GM13976 (cell line): ENCODE measurements at regions not wholly inside any gene's neighbourhood (a gene's known extent, or its start where the extent isn't known, plus 50 kb on each side); places are given as distances from the start of the nearest gene placed in this dataset.
A peak's percentile ranks its signal among the peaks of the same experiment; 100 is the strongest.

ENCODE experiments used
- DNase-seq: peaks from one replicate; pipeline ENCODE4 v3.0.0; 2012; ENCODE audit warnings: low spot score
- CTCF ChIP-seq: IDR thresholded peaks from 2 replicates; pipeline ENCODE4 v1.5.1; 2012; ENCODE audit warnings: borderline replicate concordance, mild to moderate bottlenecking; ENCODE audit not compliant: insufficient read depth; ENCODE audit errors: extremely low read depth, missing control alignments, control extremely low read depth
- in situ Hi-C: fragments of 300-500 bp; cut with MboI; formaldehyde crosslinking; loops from one replicate; pipeline ENCODE4 v1.12.0; 2022; ENCODE audit warnings: low sequenced_read_pairs, mixed read lengths, inconsistent platforms; ENCODE audit not compliant: unreplicated experiment

GRCh38 chr12:45535610-45536180 is 193.8 kb upstream of the ARID2 start:
- in situ Hi-C loops, result no loop called here
- no peak for TF ChIP-seq CTCF
- DNase-seq, result no peak

- no peak for DNase-seq
- in situ Hi-C loops, result no loop called here
- no peak for TF ChIP-seq CTCF
Observed at GRCh38 chr12:45536284-45536683, 193.2 kb upstream of the ARID2 start.

DNA sequence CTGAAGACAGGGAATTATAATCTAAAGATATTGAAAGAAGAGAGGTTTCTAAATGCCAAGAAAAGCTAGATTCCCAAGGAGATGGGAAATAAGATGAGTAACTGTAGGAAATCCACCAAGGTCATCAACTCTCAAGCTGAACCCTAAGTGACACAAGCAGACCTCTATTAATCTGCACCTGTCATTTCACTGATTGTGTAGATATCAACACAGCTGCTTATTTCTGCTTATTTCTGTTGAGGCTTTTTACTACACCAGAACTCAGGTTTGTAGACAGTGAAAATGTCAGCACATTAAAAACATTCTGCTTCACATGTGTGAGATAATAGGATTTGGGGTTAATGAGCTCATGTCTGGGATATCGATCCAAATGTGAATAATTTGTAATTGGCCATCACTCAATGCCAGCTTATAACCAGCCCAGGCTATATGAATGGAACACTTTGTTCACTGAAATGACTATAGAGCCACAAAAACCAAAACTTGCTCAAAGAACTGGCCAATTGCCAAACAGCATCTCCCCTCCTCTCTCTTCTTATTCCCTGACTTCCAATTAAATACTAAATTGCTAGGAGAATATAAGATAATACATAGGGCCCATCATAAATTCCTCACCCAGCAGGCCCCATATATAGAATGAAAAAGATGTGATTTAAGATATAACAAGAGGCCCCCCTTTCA is 188.7 kb upstream of the ARID2 start:
- TF ChIP-seq CTCF, result no peak
- in situ Hi-C loops, result no loop called here
- no peak for DNase-seq

DNA sequence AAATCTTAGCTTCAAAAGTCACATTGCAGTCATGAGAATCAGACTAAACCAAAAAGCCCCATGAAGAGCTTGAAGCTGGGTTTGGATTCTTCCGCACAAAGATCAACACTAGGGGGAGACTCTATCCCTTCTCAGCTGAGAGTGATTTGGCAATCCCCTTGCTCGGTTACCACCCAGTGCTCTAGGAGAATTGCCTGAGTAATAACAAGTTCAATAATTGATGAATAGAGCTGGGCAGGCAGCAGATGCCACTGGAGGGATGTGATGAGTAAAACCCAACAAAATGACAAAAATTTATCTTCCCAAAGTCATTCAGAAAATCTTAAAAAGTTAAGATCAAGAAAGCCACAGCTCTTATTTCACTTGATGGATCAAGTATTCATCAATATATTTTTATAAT is 185.6 kb upstream of the ARID2 start:
- peak; percentile 71 for DNase-seq
- in situ Hi-C loops, result no loop called here
- peak; percentile 71 for TF ChIP-seq CTCF

- no peak for DNase-seq
- in situ Hi-C loops, result no loop called here
- no peak for TF ChIP-seq CTCF
Observed at GRCh38 chr12:45546545-45546944, 183.0 kb upstream of the ARID2 start.

DNA sequence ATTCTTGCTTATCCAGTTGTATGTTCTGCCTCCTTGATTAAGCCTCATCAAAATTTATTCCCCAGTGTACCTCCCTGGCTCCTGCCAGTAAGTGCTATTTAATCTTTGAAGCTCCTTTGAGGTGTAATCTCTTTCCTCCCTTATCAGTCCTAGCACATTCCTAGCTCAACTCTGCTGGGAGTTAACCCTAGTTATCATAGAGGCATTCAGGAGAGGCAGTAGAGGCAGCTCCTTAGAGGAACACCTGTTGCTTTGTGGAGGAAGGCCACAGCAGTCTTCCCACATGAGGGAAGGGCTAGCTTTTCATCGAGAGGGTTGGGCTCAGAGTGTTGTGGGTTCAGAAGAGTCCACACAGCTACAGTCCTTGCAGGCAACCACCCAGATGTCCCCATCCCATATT is 182.4 kb upstream of the ARID2 start:
- no peak for TF ChIP-seq CTCF
- in situ Hi-C loops, result no loop called here
- DNase-seq, result no peak
